BLaER1 treated with 17β-estradiol and CSF1 and Interleukin-3, amounts not matched to agents 10 nM and 100 nM (cell line): ENCODE measurements at regions not wholly inside any gene's neighbourhood (a gene's known extent, or its start where the extent isn't known, plus 50 kb on each side); places are given as distances from the start of the nearest gene placed in this dataset.
A peak's percentile ranks its signal among the peaks of the same experiment; 100 is the strongest.

Experiments
- H3K27ac ChIP-seq, 11 experiments: shearing (Covaris generic); formaldehyde crosslinking; 2 replicates each; pipeline ENCODE4 v1.8.1; 2022
- H3K27me3 ChIP-seq, 11 experiments: shearing (Covaris generic); formaldehyde crosslinking; 2 replicates each; pipeline ENCODE4 v1.8.1; 2022
- H3K36me3 ChIP-seq, 11 experiments: shearing (Covaris generic); formaldehyde crosslinking; 2 replicates each; pipeline ENCODE4 v1.8.1; 2022
- H3K4me1 ChIP-seq, 10 experiments: shearing (Covaris generic); formaldehyde crosslinking; 2 replicates each; pipeline ENCODE4 v1.8.1; 2022
- H3K4me2 ChIP-seq, 11 experiments: shearing (Covaris generic); formaldehyde crosslinking; 2 replicates each; pipeline ENCODE4 v1.8.1; 2022
- H3K4me3 ChIP-seq, 10 experiments: shearing (Covaris generic); formaldehyde crosslinking; 2 replicates each; pipeline ENCODE4 v1.8.1; 2022
- H3K9ac ChIP-seq, 11 experiments: shearing (Covaris generic); formaldehyde crosslinking; 2 replicates each; pipeline ENCODE4 v1.8.1; 2022
- H3K9me3 ChIP-seq, 11 experiments: shearing (Covaris generic); formaldehyde crosslinking; replicated peaks in 1 of 11; 2 replicates each; pipeline ENCODE4 v1.8.1; 2022
- H4K20me1 ChIP-seq, 11 experiments: shearing (Covaris generic); formaldehyde crosslinking; 2 replicates each; pipeline ENCODE4 v1.8.1; 2022
- Cebpa-rat ChIP-seq, 11 experiments: shearing (Covaris generic); IDR thresholded peaks; 2 replicates each; pipeline ENCODE4 v1.8.1; 2022

DNA sequence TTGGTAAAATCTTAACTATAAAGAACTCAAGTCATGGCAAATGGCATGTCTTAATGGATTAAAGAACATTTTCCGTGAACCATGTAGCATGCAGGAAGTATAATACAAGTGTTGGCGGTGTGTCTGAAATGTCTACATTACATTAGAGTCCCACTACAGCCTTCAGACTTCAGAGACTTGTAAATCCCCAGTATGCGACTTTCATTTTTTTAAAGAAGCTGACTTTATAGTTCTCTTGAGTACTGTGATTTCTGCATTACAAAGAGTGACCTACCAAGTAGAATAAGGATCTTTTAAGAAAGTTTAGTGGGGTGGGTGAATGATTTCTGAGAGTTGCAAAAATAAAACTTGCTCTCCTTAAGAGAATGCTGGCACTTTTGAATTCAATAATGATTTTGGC, 140.7 kb upstream of the FN1 start:
- Histone ChIP-seq H3K9me3 (no peaks in the 10 kb centered on the region), H3K4me1 (peaks cover 0 to 11% (median 0%) of the 10 kb centered on the region in 10 experiments; a peak in 5 of 20 replicates), H3K36me3 (no peaks in the 10 kb centered on the region), H3K27ac (no peak overlapping the region), H3K4me3 (no peak overlapping the region), H3K4me2 (no peak overlapping the region), H4K20me1 (no peaks in the 10 kb centered on the region), H3K27me3 (no peaks in the 10 kb centered on the region), H3K9ac (no peak overlapping the region)
- no peak for TF ChIP-seq Cebpa-rat (IDR thresholded peaks at IDR 0.05)

DNA sequence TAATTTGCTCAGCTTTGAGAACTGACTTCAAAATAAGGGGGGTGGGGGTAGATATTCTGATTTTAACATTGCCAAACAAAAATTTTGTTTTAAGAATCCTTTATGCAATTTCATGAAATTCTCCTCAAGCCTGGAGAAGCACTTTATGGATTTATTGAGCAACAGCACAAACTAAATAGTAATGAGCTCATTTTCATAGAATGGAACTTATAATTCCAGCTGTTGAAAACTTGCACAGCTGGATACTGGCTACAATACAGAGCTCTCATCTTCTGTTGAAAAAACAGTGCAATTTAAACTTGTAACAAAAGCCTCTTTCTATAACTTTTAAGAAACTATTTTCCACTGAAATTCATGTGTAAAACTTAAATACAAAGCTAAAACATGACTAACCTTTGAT, 137.6 kb upstream of the FN1 start:
- Histone ChIP-seq H3K36me3 (no peaks in the 10 kb centered on the region), H3K9me3 (no peaks in the 10 kb centered on the region), H3K4me1 (no peaks in the 10 kb centered on the region), H3K27me3 (no peaks in the 10 kb centered on the region), H3K4me2 (no peak overlapping the region), H3K27ac (no peak overlapping the region), H3K9ac (no peak overlapping the region), H3K4me3 (no peak overlapping the region), H4K20me1 (no peaks in the 10 kb centered on the region)
- TF ChIP-seq Cebpa-rat (IDR thresholded peaks at IDR 0.05): no peak

DNA sequence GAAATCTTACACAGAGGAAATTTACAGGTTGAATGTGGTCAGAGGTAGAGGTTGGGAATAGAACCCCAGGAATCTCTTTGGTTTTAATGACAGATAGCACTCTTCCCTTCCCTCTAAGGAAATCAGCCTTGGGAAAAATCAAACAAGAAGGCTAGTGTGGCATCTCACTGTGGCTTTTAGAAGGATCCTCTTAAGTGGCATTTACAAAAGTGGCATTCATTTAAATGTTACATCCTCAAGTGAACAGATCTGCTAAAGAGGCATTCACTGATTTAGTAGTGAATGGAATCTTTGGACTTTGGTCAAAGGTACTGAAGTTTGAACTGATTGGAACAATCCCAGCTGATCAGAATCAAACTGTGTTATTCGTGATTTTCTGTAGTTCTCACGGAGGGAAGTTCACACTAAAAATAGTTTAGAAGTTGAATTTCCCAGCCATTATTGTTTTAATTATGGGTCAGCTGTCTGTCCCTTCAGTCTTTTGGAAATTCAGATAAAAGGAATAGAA, 136.5 kb upstream of the FN1 start:
- Histone ChIP-seq H3K9ac (no peak overlapping the region), H3K27me3 (no peaks in the 10 kb centered on the region), H3K4me2 (no peak overlapping the region), H3K9me3 (no peaks in the 10 kb centered on the region), H3K4me1 (peaks cover 0 to 4% (median 0%) of the 10 kb centered on the region in 10 experiments; a peak in 3 of 20 replicates), H4K20me1 (no peaks in the 10 kb centered on the region), H3K36me3 (no peaks in the 10 kb centered on the region), H3K27ac (no peak overlapping the region), H3K4me3 (no peak overlapping the region)
- no peak for TF ChIP-seq Cebpa-rat (IDR thresholded peaks at IDR 0.05)

DNA sequence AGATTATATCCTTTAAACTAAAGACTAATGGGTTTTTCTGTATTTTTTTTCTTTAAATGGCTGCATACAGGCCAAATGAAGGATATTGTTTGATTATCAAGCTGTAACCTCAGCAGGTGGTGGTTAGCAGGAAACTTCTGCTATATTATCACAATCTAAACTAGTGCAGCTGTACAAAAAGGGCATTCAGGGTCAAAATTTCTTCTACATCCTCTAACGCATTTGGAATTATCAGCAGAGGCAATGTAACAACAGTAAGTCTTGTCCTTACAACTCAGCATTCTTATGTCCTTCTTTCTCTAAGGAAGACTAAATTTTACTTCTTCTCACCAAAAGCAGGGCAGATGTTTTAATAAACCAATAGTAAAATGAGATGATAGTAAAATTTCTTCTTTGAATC, 135.8 kb upstream of the FN1 start:
- Histone ChIP-seq H4K20me1 (no peaks in the 10 kb centered on the region), H3K9ac (no peak overlapping the region), H3K27ac (no peak overlapping the region), H3K36me3 (no peaks in the 10 kb centered on the region), H3K4me3 (no peak overlapping the region), H3K9me3 (no peaks in the 10 kb centered on the region), H3K27me3 (no peaks in the 10 kb centered on the region), H3K4me1 (peaks cover 0 to 5% (median 0%) of the 10 kb centered on the region in 10 experiments; a peak in 3 of 20 replicates), H3K4me2 (no peak overlapping the region)
- TF ChIP-seq Cebpa-rat (IDR thresholded peaks at IDR 0.05): no peak

DNA sequence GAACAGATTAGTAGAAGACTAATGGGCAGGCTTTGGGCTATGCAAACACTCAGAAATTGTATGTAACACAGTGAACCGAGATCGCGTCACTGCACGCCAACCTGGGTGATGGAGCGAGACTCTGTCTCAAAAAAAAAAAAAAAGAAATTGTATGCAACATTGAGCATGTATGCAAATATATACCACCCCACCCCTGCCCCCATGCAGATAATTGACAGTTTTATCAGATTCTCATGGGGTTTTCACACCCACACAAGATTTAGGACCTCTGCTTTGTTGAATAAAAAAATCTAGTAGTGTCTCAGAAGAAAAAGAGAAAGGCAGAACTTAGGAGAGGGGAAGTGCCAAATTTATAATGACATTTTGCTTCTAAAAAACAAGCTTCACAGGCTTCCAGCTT, 131.6 kb upstream of the FN1 start:
- H4K20me1 ChIP-seq: no peaks in the 10 kb centered on the region
- no peak overlapping the region for H3K4me3 ChIP-seq
- H3K27me3 ChIP-seq: no peaks in the 10 kb centered on the region
- H3K27ac ChIP-seq: no peak overlapping the region
- no peak for TF ChIP-seq Cebpa-rat (IDR thresholded peaks at IDR 0.05)
- no peaks in the 10 kb centered on the region for H3K9me3 ChIP-seq
- no peaks in the 10 kb centered on the region for H3K36me3 ChIP-seq
- H3K9ac ChIP-seq: no peak overlapping the region
- peaks cover 0 to 5% (median 0%) of the 10 kb centered on the region in 10 experiments; a peak in 3 of 20 replicates for H3K4me1 ChIP-seq
- H3K4me2 ChIP-seq: no peak overlapping the region

DNA sequence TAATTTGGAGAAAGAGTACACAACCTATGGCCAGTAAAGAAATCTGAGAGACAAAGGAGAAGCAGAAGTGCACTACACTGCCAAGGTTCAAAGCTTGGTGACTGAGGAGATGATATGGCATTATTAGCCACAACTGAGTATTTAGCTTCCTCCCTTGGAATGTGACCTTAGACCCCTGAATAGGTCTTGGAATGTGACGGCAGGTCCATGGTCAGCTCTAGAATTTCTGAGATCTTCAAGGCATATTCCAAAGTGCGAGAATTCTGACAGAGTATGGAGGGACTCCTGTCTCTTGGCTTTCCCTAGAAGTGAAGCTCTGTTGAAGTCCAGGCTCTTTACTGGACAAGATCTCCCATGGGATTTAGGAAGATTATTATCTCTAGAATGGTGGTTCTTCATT, 130.0 kb upstream of the FN1 start:
- Histone ChIP-seq H4K20me1 (no peaks in the 10 kb centered on the region), H3K27ac (no peak overlapping the region), H3K27me3 (no peaks in the 10 kb centered on the region), H3K4me1 (peaks cover 0 to 5% (median 0%) of the 10 kb centered on the region in 10 experiments; a peak in 3 of 20 replicates), H3K9me3 (peaks cover 0 to 7% (median 0%) of the 10 kb centered on the region in 11 experiments; a peak in 9 of 22 replicates), H3K4me3 (no peak overlapping the region), H3K9ac (no peak overlapping the region), H3K36me3 (no peaks in the 10 kb centered on the region; a peak in 1 of 22 replicates), H3K4me2 (no peak overlapping the region)
- no peak for TF ChIP-seq Cebpa-rat (IDR thresholded peaks at IDR 0.05)

DNA sequence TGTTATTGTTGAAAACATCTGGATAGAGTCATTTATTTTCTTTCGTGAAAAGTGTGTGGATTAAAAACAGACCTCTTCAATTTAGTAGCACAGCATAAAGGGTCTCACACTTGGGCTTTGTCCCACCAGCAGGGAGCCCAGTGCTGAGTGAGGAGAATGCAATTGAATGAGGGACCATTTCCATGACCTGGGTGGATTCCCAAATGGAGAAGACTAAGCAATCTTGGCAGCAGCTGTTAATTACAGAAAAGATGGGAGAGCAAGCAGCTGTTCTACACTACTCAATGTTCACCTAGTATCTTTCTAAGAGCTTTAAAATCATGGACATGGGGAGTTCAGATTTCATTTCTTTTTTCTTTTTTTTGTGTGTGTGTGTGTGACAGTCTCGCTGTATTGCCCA, 121.8 kb upstream of the FN1 start:
- no peak for TF ChIP-seq Cebpa-rat (IDR thresholded peaks at IDR 0.05)
- Histone ChIP-seq H3K9me3 (peaks cover 0 to 22% (median 0%) of the 10 kb centered on the region in 11 experiments; a peak in 9 of 22 replicates), H3K4me3 (no peak overlapping the region), H4K20me1 (no peaks in the 10 kb centered on the region), H3K4me2 (no peak overlapping the region), H3K27ac (no peak overlapping the region), H3K36me3 (no peaks in the 10 kb centered on the region; a peak in 1 of 22 replicates), H3K9ac (no peak overlapping the region), H3K4me1 (no peaks in the 10 kb centered on the region; a peak in 1 of 20 replicates), H3K27me3 (no peaks in the 10 kb centered on the region)

DNA sequence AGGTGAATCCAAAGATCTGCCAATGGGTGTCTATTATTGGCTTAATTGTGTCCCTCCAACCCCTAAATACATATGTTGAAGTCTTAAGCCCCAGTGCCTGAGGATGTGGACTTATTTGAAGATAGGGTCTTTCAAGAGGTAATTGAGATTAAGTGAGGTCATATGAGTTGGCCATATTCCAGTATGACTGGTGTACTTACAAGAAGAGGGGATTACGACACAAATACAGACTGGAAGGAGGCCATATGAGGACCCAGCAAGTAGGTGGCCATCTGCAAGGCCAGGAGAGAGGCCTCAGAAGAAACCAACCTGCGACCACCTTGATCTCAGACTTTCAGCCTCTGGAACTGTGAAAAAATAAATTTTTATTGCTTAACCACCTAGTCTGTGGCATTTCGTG, 121.1 kb upstream of the FN1 start:
- Histone ChIP-seq H3K4me1 (no peaks in the 10 kb centered on the region; a peak in 1 of 20 replicates), H3K4me2 (no peak overlapping the region)

DNA sequence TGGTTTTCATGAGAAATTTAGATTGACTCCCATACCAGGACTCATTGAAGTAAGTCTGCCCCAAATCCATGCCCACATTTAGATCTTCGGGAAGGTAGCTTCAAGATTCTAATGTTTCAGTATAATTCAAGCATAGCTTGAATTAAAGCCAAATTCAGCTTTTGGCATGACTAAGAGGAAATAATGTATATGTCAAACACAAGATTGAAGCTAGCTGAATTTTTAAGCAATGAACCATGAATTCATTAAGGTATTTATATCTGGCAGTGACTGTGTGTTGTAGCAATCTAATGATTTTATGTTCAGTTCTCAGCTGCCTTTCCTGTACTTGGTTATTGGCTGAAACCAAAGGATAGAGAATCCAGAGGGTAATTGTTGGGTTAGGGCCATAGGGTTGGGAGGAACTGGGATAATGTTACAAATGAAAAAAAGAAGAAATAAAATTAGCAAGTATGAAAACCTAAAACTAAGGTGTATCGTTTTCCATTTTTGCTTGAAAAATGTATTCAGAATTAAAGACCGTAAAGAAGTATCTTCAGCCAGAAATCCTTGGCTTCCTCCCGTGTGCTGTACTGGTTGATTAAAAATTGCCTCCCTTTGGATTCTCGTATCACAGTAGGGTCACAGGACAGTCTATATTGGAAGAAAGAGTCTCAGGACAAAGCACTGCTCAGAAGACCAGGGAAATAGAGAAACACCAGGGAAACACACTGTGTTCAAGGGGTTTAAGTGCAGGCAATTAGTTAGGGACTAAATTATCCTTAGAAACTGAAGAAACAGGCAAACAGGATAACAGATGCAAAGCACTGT, 119.0 kb upstream of the FN1 start:
- Histone ChIP-seq H3K4me2 (no peak overlapping the region), H3K4me1 (no peaks in the 10 kb centered on the region; a peak in 1 of 20 replicates), H4K20me1 (no peaks in the 10 kb centered on the region), H3K27ac (no peak overlapping the region), H3K36me3 (no peaks in the 10 kb centered on the region), H3K27me3 (no peaks in the 10 kb centered on the region), H3K9me3 (peaks cover 0 to 5% (median 0%) of the 10 kb centered on the region in 11 experiments; a peak in 1 of 22 replicates), H3K4me3 (no peak overlapping the region), H3K9ac (no peak overlapping the region)
- no peak for TF ChIP-seq Cebpa-rat (IDR thresholded peaks at IDR 0.05)

More for the DNA sequence above, 121.1 kb upstream of the FN1 start:
- no peaks in the 10 kb centered on the region for H4K20me1 ChIP-seq
- no peak overlapping the region for H3K4me3 ChIP-seq
- 0 out of 22 replicates have a peak, but pooled peaks of 1 of the 11 experiments have one; percentile 22 for TF ChIP-seq Cebpa-rat (IDR thresholded peaks at IDR 0.05)
- H3K9me3 ChIP-seq: peaks cover 0 to 22% (median 0%) of the 10 kb centered on the region in 11 experiments; a peak in 9 of 22 replicates
- no peak overlapping the region for H3K27ac ChIP-seq
- H3K36me3 ChIP-seq: no peaks in the 10 kb centered on the region; a peak in 1 of 22 replicates
- no peak overlapping the region for H3K9ac ChIP-seq
- no peaks in the 10 kb centered on the region for H3K27me3 ChIP-seq
